K562 (cell line): ENCODE measurements at regions not wholly inside any gene's neighbourhood (a gene's known extent, or its start where the extent isn't known, plus 50 kb on each side); places are given as distances from the start of the nearest gene placed in this dataset.

Experiments used
- ATAC-seq: fragments of 200-7000 bp; cut with Tn5 transposase; 3 replicates; pipeline ENCODE4 v1.9.1; 2020; ENCODE audit warnings: moderate library complexity
- BruUV-seq: library from RNA; stranded (reverse); fragments of 400-500 nt; replicated peaks from 2 replicates; lab custom pipeline; 2021; lab: Mats Ljungman, UMichigan
- CTCF ChIA-PET: fragments of 300-600 bp; formaldehyde crosslinking; extraction: SDS; loops from one replicate; lab custom pipeline; 2021; ENCODE audit warnings: low intra/inter-chr PET ratio; lab: Yijun Ruan, JAX
- POLR2A ChIA-PET: fragments of 300-600, 350-650 bp; sonication (Branson Sonifier 250); formaldehyde crosslinking; extraction: SDS; loops from one replicate; lab custom pipeline; 2021; ENCODE audit warnings: antibody characterized with exemption, inconsistent platforms; lab: Yijun Ruan, JAX
- DNase-seq, 4 experiments: peaks; one replicate each; pipeline versions ENCODE4 v3.0.0 to v3.0.0-alpha.2; 2011 to 2018; ENCODE audit warnings: low spot score in 3 of 4, mixed read lengths in 3 of 4; ENCODE audit errors: extremely low read depth in 1 of 4
- FAIRE-seq: peaks from 2 replicates; lab custom pipeline; 2011; peaks lifted over from hg19 to GRCh38; lab: Jason Lieb, UNC
- H2AFZ ChIP-seq: 2 replicates; pipeline ENCODE4 v1.6.0; 2011; ENCODE audit warnings: low read depth, low read length, control low read depth, inconsistent platforms
- H3K27ac ChIP-seq: fragments of 200-600 bp; 3 replicates; pipeline ENCODE4 v1.8.0; 2011; ENCODE audit warnings: low read depth, mild to moderate bottlenecking, control low read depth, inconsistent platforms, low read length, moderate library complexity, mixed read lengths; ENCODE audit errors: extremely low read depth
- H3K27me3 ChIP-seq, 2 experiments: fragments of 300-600 bp in 1 of 2; 2 replicates in 1 of 2; 3 replicates in 1 of 2; pipeline versions ENCODE4 v1.6.0 to v1.8.0; 2011; ENCODE audit warnings: inconsistent platforms in 2 of 2, low read length in 2 of 2, mild to moderate bottlenecking in 1 of 2, mixed read lengths in 1 of 2, moderate library complexity in 1 of 2; ENCODE audit not compliant: control insufficient read depth in 2 of 2, insufficient read depth in 2 of 2
- H3K36me3 ChIP-seq: fragments of 300-600 bp; 3 replicates; pipeline ENCODE4 v1.8.0; 2011; ENCODE audit warnings: mild to moderate bottlenecking, low read length, inconsistent platforms; ENCODE audit not compliant: control insufficient read depth, insufficient read depth
- H3K4me1 ChIP-seq, 2 experiments: fragments of 200-600 bp in 1 of 2; replicated peaks in 1 of 2; 2 replicates in 1 of 2; 3 replicates in 1 of 2; pipeline versions ENCODE4 v1.5.1 to v1.8.0; 2011; ENCODE audit warnings: inconsistent platforms in 2 of 2, low read length in 2 of 2, mild to moderate bottlenecking in 1 of 2, mixed read lengths in 1 of 2, moderate library complexity in 1 of 2; ENCODE audit not compliant: control insufficient read depth in 2 of 2, insufficient read depth in 2 of 2
- H3K4me2 ChIP-seq: 2 replicates; pipeline ENCODE4 v1.6.1; 2011; ENCODE audit warnings: low read length, control low read depth, inconsistent platforms, mixed read lengths; ENCODE audit not compliant: insufficient read depth
- H3K4me3 ChIP-seq: fragments of 200-600 bp; sonication (generic), shearing (Covaris generic); 2 replicates; pipeline ENCODE4 v1.5.1; 2016; ENCODE audit warnings: control low read depth, inconsistent platforms
- H3K79me2 ChIP-seq: fragments of 200-600 bp; 3 replicates; pipeline ENCODE4 v1.8.0; 2011; ENCODE audit warnings: low read length, inconsistent platforms; ENCODE audit not compliant: control insufficient read depth, insufficient read depth
- H3K9ac ChIP-seq, 2 experiments: 2 replicates each; pipeline versions ENCODE4 v1.6.0 to v1.6.1; 2011; ENCODE audit warnings: low read depth in 2 of 2, low read length in 2 of 2, control low read depth in 1 of 2, inconsistent platforms in 1 of 2, mild to moderate bottlenecking in 1 of 2, mixed read lengths in 1 of 2; ENCODE audit not compliant: insufficient read depth in 1 of 2
- H3K9me1 ChIP-seq: one replicate; pipeline ENCODE4 v1.6.0; 2011; ENCODE audit warnings: inconsistent platforms, mild to moderate bottlenecking, low read length, moderate library complexity; ENCODE audit not compliant: control insufficient read depth, insufficient read depth
- H3K9me3 ChIP-seq: replicated peaks from 2 replicates; pipeline ENCODE4 v1.5.1; 2011; ENCODE audit warnings: low read depth, low read length, inconsistent platforms; ENCODE audit not compliant: control insufficient read depth, insufficient read depth
- H4K20me1 ChIP-seq: replicated peaks from 2 replicates; pipeline ENCODE4 v1.6.1; 2011; ENCODE audit warnings: low read length, inconsistent platforms, mixed read lengths; ENCODE audit not compliant: control insufficient read depth, insufficient read depth
- CBX1 ChIP-seq: sonication (generic); IDR thresholded peaks from 2 replicates; pipeline ENCODE4 v1.6.1; 2016; ENCODE audit warnings: antibody characterized with exemption, low read depth, mild to moderate bottlenecking
- CBX5 ChIP-seq: IDR thresholded peaks from 2 replicates; pipeline ENCODE4 v1.6.1; 2014; ENCODE audit warnings: low read depth, borderline replicate concordance
- CEBPB ChIP-seq: fragments of 450-650 bp; IDR thresholded peaks from 2 replicates; pipeline ENCODE4 v1.6.1; 2016; ENCODE audit warnings: missing genetic modification characterization, missing compliant biosample characterization
- ETS1 ChIP-seq: conservative IDR thresholded peaks from 2 replicates; pipeline ENCODE4 v1.6.1; 2011; ENCODE audit warnings: low read depth, mild to moderate bottlenecking, low read length; ENCODE audit not compliant: control insufficient read depth
- MED1 ChIP-seq: sonication (generic); formaldehyde crosslinking; IDR thresholded peaks from 2 replicates; pipeline ENCODE4 v1.8.1; 2023; ENCODE audit warnings: missing genetic modification reagents, borderline replicate concordance
- MXD1 ChIP-seq: fragments of 250-450 bp; sonication (Bioruptor Pico); IDR thresholded peaks from 2 replicates; pipeline ENCODE4 v1.8.0; 2021; ENCODE audit warnings: borderline replicate concordance, mild to moderate bottlenecking, moderate library complexity; ENCODE audit not compliant: poor library complexity, severe bottlenecking
- SMAD4 ChIP-seq: fragments of 250-450 bp; sonication (Bioruptor Pico); conservative IDR thresholded peaks from 2 replicates; pipeline ENCODE4 v1.8.0; 2021; ENCODE audit warnings: inconsistent platforms, mild to moderate bottlenecking, moderate library complexity
- YBX1 ChIP-seq: fragments of 450-650 bp; IDR thresholded peaks from 2 replicates; pipeline ENCODE4 v1.7.1; 2016; ENCODE audit warnings: mild to moderate bottlenecking
- ZNF224 ChIP-seq: sonication (generic); formaldehyde crosslinking; IDR thresholded peaks from 2 replicates; pipeline ENCODE4 v1.8.0; 2022; ENCODE audit warnings: mild to moderate bottlenecking, missing genetic modification reagents
- ZNF592 ChIP-seq: fragments of 450-650 bp; IDR thresholded peaks from 2 replicates; pipeline ENCODE4 v1.6.1; 2017; ENCODE audit warnings: antibody characterized with exemption, mild to moderate bottlenecking
- WGBS: fragments of 100-300 bp; shearing (Covaris generic); methylation state at CpG from one replicate; pipeline ENCODE4 v1.1.6; 2016; ENCODE audit warnings: low coverage, mixed read lengths; ENCODE audit not compliant: insufficient coverage; ENCODE audit errors: missing lambda C conversion rate; 5-methylcytosine and 5-hydroxymethylcytosine counted together
- in situ Hi-C: fragments of 300-500 bp; cut with MboI; formaldehyde crosslinking; loops from 4 replicates; pipeline ENCODE4 v1.15.0; 2018; ENCODE audit warnings: inconsistent platforms, mixed read lengths
- intact Hi-C: fragments of 100-400 bp; cut with micrococcal nuclease; formaldehyde crosslinking; loops from 2 replicates; pipeline ENCODE4 v1.14.2; 2022

- Histone ChIP-seq H3K4me3 (no peak overlapping the region), H3K79me2 (no peaks in the 10 kb centered on the region), H3K4me2 (no peak overlapping the region), H3K36me3 (peaks cover 6% of the 10 kb centered on the region; the same call in 2 of the 3 replicates), H3K27ac (no peak overlapping the region), H3K9ac (no peak overlapping the region), H2AFZ (no peak overlapping the region), H4K20me1 (no peaks in the 10 kb centered on the region), H3K27me3 (no peaks in the 10 kb centered on the region), H3K9me3 (no peaks in the 10 kb centered on the region), H3K9me1 (no peaks in the 10 kb centered on the region), H3K4me1 (no peaks in the 10 kb centered on the region; a peak in 1 of 5 replicates)
- no peak for ATAC-seq
- no peak for TF ChIP-seq ZNF592
- no peak for TF ChIP-seq CBX5
- TF ChIP-seq SMAD4, result no peak
- no peak for TF ChIP-seq ETS1
- no peak for TF ChIP-seq ZNF224
- TF ChIP-seq MED1 (CRISPR knock-in tag), result no peak
- TF ChIP-seq CEBPB (tag), result no peak
- TF ChIP-seq MXD1 (CRISPR knock-in tag), result no peak
- no peak for TF ChIP-seq YBX1
- no peak for TF ChIP-seq CBX1
- in situ Hi-C loops (no loop called here), intact Hi-C loops (no loop called here)
- 70% methylated on average over 4 of the region's 4 CpGs for WGBS
- no peak for DNase-seq
- ChIA-PET CTCF (no interaction called here), POLR2A (no interaction called here)
- FAIRE-seq, result no peak
- BruUV-seq, result no TSS peak
These were observed 369.7 kb upstream of the TRIB2 start for GRCh38 chr2:12347066-12347493.
